H1 (cell line): ENCODE measurements at regions not wholly inside any gene's neighbourhood (a gene's known extent, or its start where the extent isn't known, plus 50 kb on each side); places are given as distances from the start of the nearest gene placed in this dataset.

ENCODE experiments used
- CTCF ChIA-PET: fragments of 300-600 bp; sonication (Branson Sonifier 250); formaldehyde crosslinking; loops from one replicate; lab custom pipeline; 2021; ENCODE audit not compliant: partially characterized antibody; lab: Charles Lee
- POLR2A ChIA-PET: fragments of 300-600 bp; sonication (Branson Sonifier 250); formaldehyde crosslinking; loops from one replicate; lab custom pipeline; 2021; ENCODE audit warnings: inconsistent platforms; ENCODE audit not compliant: partially characterized antibody; lab: Charles Lee
- DNase-seq, 2 experiments: peaks; one replicate each; pipeline versions ENCODE4 v3.0.0 to v3.0.0-alpha.2; 2010 to 2022; ENCODE audit warnings: low spot score in 2 of 2, low read depth in 1 of 2, mixed read lengths in 1 of 2
- FAIRE-seq: peaks from 2 replicates; lab custom pipeline; 2011; peaks lifted over from hg19 to GRCh38; lab: Jason Lieb, UNC
- H2AFZ ChIP-seq: 2 replicates; pipeline ENCODE4 v1.8.1; 2012; ENCODE audit warnings: low read length, inconsistent platforms
- H2AK5ac ChIP-seq: 2 replicates; pipeline ENCODE4 v1.6.1; 2013; ENCODE audit warnings: low read depth, low read length
- H2BK120ac ChIP-seq: replicated peaks from 2 replicates; pipeline ENCODE3; 2013; ENCODE audit warnings: low read depth, low read length, inconsistent platforms
- H2BK12ac ChIP-seq: 2 replicates; pipeline ENCODE4 v1.6.1; 2013; ENCODE audit warnings: low read depth, low read length
- H2BK15ac ChIP-seq: 2 replicates; pipeline ENCODE4 v1.6.1; 2013; ENCODE audit warnings: low read length
- H2BK20ac ChIP-seq: 2 replicates; pipeline ENCODE4 v1.6.1; 2013; ENCODE audit warnings: low read length
- H2BK5ac ChIP-seq: 2 replicates; pipeline ENCODE4 v1.6.1; 2013; ENCODE audit warnings: low read depth, low read length
- H3K14ac ChIP-seq: 2 replicates; pipeline ENCODE4 v1.6.1; 2013; ENCODE audit warnings: inconsistent platforms; ENCODE audit not compliant: insufficient read length
- H3K18ac ChIP-seq: 2 replicates; pipeline ENCODE4 v1.6.1; 2013; ENCODE audit warnings: low read length; ENCODE audit errors: extremely low read depth
- H3K23ac ChIP-seq: 2 replicates; pipeline ENCODE4 v1.6.1; 2013; ENCODE audit warnings: inconsistent platforms; ENCODE audit not compliant: insufficient read length
- H3K23me2 ChIP-seq: 2 replicates; pipeline ENCODE4 v1.6.1; 2013; ENCODE audit warnings: low read depth, low read length
- H3K27ac ChIP-seq: 2 replicates; pipeline ENCODE4 v1.6.1; 2011; ENCODE audit warnings: low read depth, low read length, inconsistent platforms
- H3K27me3 ChIP-seq, 4 experiments: replicated peaks in 1 of 4; 1 replicate in 1 of 4; 2 replicates in 3 of 4; pipeline versions ENCODE4 v1.6.1 to v1.8.1; 2011 to 2013; ENCODE audit warnings: low read length in 3 of 4, mild to moderate bottlenecking in 3 of 4, inconsistent platforms in 2 of 4, mixed read lengths in 2 of 4, moderate library complexity in 1 of 4; ENCODE audit not compliant: control insufficient read depth in 3 of 4, insufficient read depth in 3 of 4; ENCODE audit errors: extremely low read depth in 1 of 4
- H3K36me3 ChIP-seq, 4 experiments: 2 replicates each; pipeline versions ENCODE4 v1.6.1 to v1.8.1; 2011 to 2013; ENCODE audit warnings: mild to moderate bottlenecking in 4 of 4, low read length in 3 of 4, moderate library complexity in 2 of 4, control low read depth in 1 of 4, inconsistent platforms in 1 of 4; ENCODE audit not compliant: insufficient read depth in 4 of 4, control insufficient read depth in 2 of 4
- H3K4ac ChIP-seq: replicated peaks from 2 replicates; pipeline ENCODE3; 2013; ENCODE audit warnings: low read length, low read depth, mixed read lengths, inconsistent platforms; ENCODE audit not compliant: insufficient read length
- H3K4me1 ChIP-seq, 4 experiments: replicated peaks in 1 of 4; 1 replicate in 1 of 4; 2 replicates in 3 of 4; pipeline versions ENCODE4 v1.6.1 to v1.8.1; 2011 to 2013; ENCODE audit warnings: low read length in 3 of 4, inconsistent platforms in 2 of 4, mixed read lengths in 1 of 4; ENCODE audit not compliant: insufficient read depth in 4 of 4, control insufficient read depth in 3 of 4
- H3K4me2 ChIP-seq, 2 experiments: 2 replicates each; pipeline versions ENCODE4 v1.6.1 to v1.8.1; 2011 to 2013; ENCODE audit warnings: low read depth in 2 of 2, low read length in 2 of 2, control low read depth in 1 of 2, inconsistent platforms in 1 of 2, mild to moderate bottlenecking in 1 of 2; ENCODE audit not compliant: insufficient read depth in 1 of 2
- H3K4me3 ChIP-seq, 4 experiments: fragments of 200-600, 300-600 bp in 1 of 4; sonication (generic), shearing (Covaris generic), sonication (Bioruptor Twin) in 1 of 4; 2 replicates each; pipeline versions ENCODE4 v1.5.1 to v1.8.1; 2011 to 2016; ENCODE audit warnings: low read length in 4 of 4, low read depth in 3 of 4, control low read depth in 2 of 4, inconsistent platforms in 2 of 4, mild to moderate bottlenecking in 2 of 4, mixed read lengths in 1 of 4, moderate library complexity in 1 of 4; ENCODE audit not compliant: insufficient read depth in 2 of 4; ENCODE audit errors: extremely low read depth in 1 of 4
- H3K56ac ChIP-seq: replicated peaks from 2 replicates; pipeline ENCODE3; 2013; ENCODE audit warnings: low read depth, mild to moderate bottlenecking, mixed read lengths, low read length, inconsistent platforms; ENCODE audit not compliant: insufficient read length
- H3K79me1 ChIP-seq: 2 replicates; pipeline ENCODE4 v1.6.1; 2013; ENCODE audit warnings: low read depth, low read length, control low read depth
- H3K79me2 ChIP-seq, 2 experiments: 2 replicates each; pipeline versions ENCODE4 v1.6.1 to v1.8.1; 2012 to 2013; ENCODE audit warnings: low read length in 2 of 2, mild to moderate bottlenecking in 2 of 2, inconsistent platforms in 1 of 2; ENCODE audit not compliant: insufficient read depth in 2 of 2, control insufficient read depth in 1 of 2
- H3K9ac ChIP-seq, 4 experiments: replicated peaks in 1 of 4; 1 replicate in 1 of 4; 2 replicates in 3 of 4; pipeline versions ENCODE4 v1.6.1 to v1.8.1; 2011 to 2013; ENCODE audit warnings: low read depth in 3 of 4, low read length in 3 of 4, control low read depth in 2 of 4, mild to moderate bottlenecking in 2 of 4, moderate library complexity in 2 of 4, inconsistent platforms in 1 of 4; ENCODE audit errors: extremely low read depth in 1 of 4
- H3K9me3 ChIP-seq, 2 experiments: 2 replicates each; pipeline versions ENCODE4 v1.6.1 to v1.8.1; 2012 to 2013; ENCODE audit warnings: mild to moderate bottlenecking in 2 of 2, moderate library complexity in 2 of 2, control low read depth in 1 of 2, inconsistent platforms in 1 of 2, low read depth in 1 of 2, low read length in 1 of 2, mixed read lengths in 1 of 2; ENCODE audit not compliant: insufficient read depth in 2 of 2
- H4K20me1 ChIP-seq, 2 experiments: replicated peaks in 1 of 2; 2 replicates each; pipeline versions ENCODE3 to v1.8.1; 2011 to 2013; ENCODE audit warnings: inconsistent platforms in 2 of 2, low read length in 2 of 2, mild to moderate bottlenecking in 1 of 2; ENCODE audit not compliant: insufficient read depth in 2 of 2, control insufficient read depth in 1 of 2
- H4K5ac ChIP-seq: 2 replicates; pipeline ENCODE4 v1.6.1; 2013; ENCODE audit warnings: low read length, low read depth, mixed read lengths, inconsistent platforms; ENCODE audit not compliant: insufficient read length
- H4K8ac ChIP-seq: 2 replicates; pipeline ENCODE4 v1.8.0; 2013; ENCODE audit warnings: mild to moderate bottlenecking, moderate library complexity, low read length, inconsistent platforms; ENCODE audit not compliant: insufficient read depth; ENCODE audit errors: extremely low read depth
- H4K91ac ChIP-seq: replicated peaks from 2 replicates; pipeline ENCODE3; 2013; ENCODE audit warnings: low read length, mixed read lengths, inconsistent platforms; ENCODE audit not compliant: insufficient read length
- ASH2L ChIP-seq: fragments of 200-600, 300-600 bp; sonication (generic); IDR thresholded peaks from one replicate; pipeline ENCODE4 v1.7.1; 2017; ENCODE audit warnings: low read length
- CHD2 ChIP-seq: IDR thresholded peaks from 2 replicates; pipeline ENCODE4 v1.6.1; 2012; ENCODE audit warnings: low read length, improper control_type of control experiment
- EGR1 ChIP-seq: IDR thresholded peaks from 2 replicates; pipeline ENCODE4 v1.6.1; 2011; ENCODE audit warnings: low read depth, low read length, borderline replicate concordance
- EZH2 ChIP-seq: fragments of 200-600 bp; sonication (generic); IDR thresholded peaks from 2 replicates; pipeline ENCODE4 v1.7.1; 2012; ENCODE audit warnings: low read depth, mild to moderate bottlenecking, moderate library complexity, low read length, inconsistent platforms; ENCODE audit not compliant: severe bottlenecking
- GABPA ChIP-seq: IDR thresholded peaks from 2 replicates; pipeline ENCODE4 v1.6.1; 2011; ENCODE audit warnings: mild to moderate bottlenecking, low read length, moderate library complexity, borderline replicate concordance; ENCODE audit not compliant: insufficient read depth
- GTF2F1 ChIP-seq: IDR thresholded peaks from 2 replicates; pipeline ENCODE4 v1.6.1; 2012; ENCODE audit warnings: low read depth, low read length, improper control_type of control experiment, borderline replicate concordance
- JUND ChIP-seq: IDR thresholded peaks from 2 replicates; pipeline ENCODE4 v1.6.1; 2011; ENCODE audit warnings: mild to moderate bottlenecking, improper control_type of control experiment, low read length
- KDM1A ChIP-seq: fragments of 200-600, 300-600 bp; sonication (generic); IDR thresholded peaks from 2 replicates; pipeline ENCODE4 v1.7.1; 2016; ENCODE audit warnings: mild to moderate bottlenecking, low read length, borderline replicate concordance
- MAFK ChIP-seq: IDR thresholded peaks from 2 replicates; pipeline ENCODE4 v1.6.1; 2012; ENCODE audit warnings: low read depth, mild to moderate bottlenecking, improper control_type of control experiment, low read length
- NANOG ChIP-seq: IDR thresholded peaks from 2 replicates; pipeline ENCODE4 v1.6.1; 2011; ENCODE audit warnings: low read length, low read depth, mild to moderate bottlenecking, inconsistent platforms; ENCODE audit not compliant: insufficient read depth, poor library complexity, severe bottlenecking
- SIN3A ChIP-seq, 2 experiments: IDR thresholded peaks in 1 of 2; conservative IDR thresholded peaks in 1 of 2; 2 replicates each; pipeline ENCODE4 v1.6.1; 2011 to 2012; ENCODE audit warnings: low read length in 2 of 2, improper control_type of control experiment in 1 of 2, low read depth in 1 of 2, mild to moderate bottlenecking in 1 of 2
- SIRT6 ChIP-seq: IDR thresholded peaks from one replicate; pipeline ENCODE4 v1.7.1; 2012; ENCODE audit warnings: low read length, inconsistent platforms
- TBP ChIP-seq: IDR thresholded peaks from 2 replicates; pipeline ENCODE4 v1.6.1; 2011; ENCODE audit warnings: low read depth, low read length, improper control_type of control experiment
- TEAD4 ChIP-seq: IDR thresholded peaks from 2 replicates; pipeline ENCODE4 v1.6.1; 2012; ENCODE audit warnings: low read depth, low read length, inconsistent platforms, mixed read lengths
- ZNF274 ChIP-seq: IDR thresholded peaks from 2 replicates; pipeline ENCODE4 v1.7.0; 2012; ENCODE audit warnings: low read length, borderline replicate concordance; ENCODE audit errors: extremely low read depth
- TF ChIP-seq, protein P1 (sequence below): IDR thresholded peaks from 2 replicates; pipeline ENCODE4 v1.6.1; 2011; ENCODE audit warnings: low read length, improper control_type of control experiment

DNA sequence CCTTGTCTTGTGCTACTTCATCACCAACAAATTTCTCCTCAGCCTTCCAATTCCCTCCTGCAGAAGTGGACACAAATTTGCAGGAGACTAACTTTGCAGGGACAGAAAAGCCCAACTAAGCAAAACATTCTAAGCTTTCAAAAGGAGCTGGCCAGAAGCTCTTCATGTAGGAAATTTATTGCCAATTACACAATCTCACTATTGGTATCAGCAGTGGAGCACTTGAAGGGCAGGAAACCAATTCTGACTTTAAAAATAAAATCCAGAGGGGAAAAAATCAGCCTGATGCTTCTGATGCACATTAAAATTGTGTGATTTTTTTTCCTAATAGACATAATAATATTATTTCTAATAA lies 193.3 kb downstream of the LY86 start:
- Histone ChIP-seq H3K36me3 (no peaks in the 10 kb centered on the region), H3K56ac (no peak overlapping the region), H3K27me3 (no peaks in the 10 kb centered on the region), H3K4me2 (no peak overlapping the region), H3K27ac (no peak overlapping the region), H3K4ac (no peak overlapping the region), H2AFZ (no peak overlapping the region), H3K79me2 (no peaks in the 10 kb centered on the region), H2BK12ac (no peak overlapping the region), H3K18ac (no peak overlapping the region), H3K4me3 (no peak overlapping the region), H2BK20ac (no peak overlapping the region), H3K9ac (no peak overlapping the region), H2BK120ac (no peak overlapping the region), H3K9me3 (no peaks in the 10 kb centered on the region; a peak in 1 of 4 replicates), H4K8ac (no peak overlapping the region), H3K23me2 (no peaks in the 10 kb centered on the region), H3K14ac (no peak overlapping the region), H4K5ac (no peak overlapping the region), H2BK15ac (no peak overlapping the region), H2BK5ac (no peak overlapping the region), H3K4me1 (no peaks in the 10 kb centered on the region; a peak in 1 of 7 replicates), H3K79me1 (no peaks in the 10 kb centered on the region), H4K91ac (no peak overlapping the region), H4K20me1 (no peaks in the 10 kb centered on the region), H2AK5ac (no peak overlapping the region), H3K23ac (no peak overlapping the region)
- no peak for DNase-seq
- FAIRE-seq = no peak
- ChIA-PET POLR2A (interaction anchor here (0.7 kb wide), 1 partner anchor 13 kb away, joined by 3 read pairs; no protein-coding TSS in a partner anchor), CTCF (no interaction called here)
- TF ChIP-seq, protein P1, sequence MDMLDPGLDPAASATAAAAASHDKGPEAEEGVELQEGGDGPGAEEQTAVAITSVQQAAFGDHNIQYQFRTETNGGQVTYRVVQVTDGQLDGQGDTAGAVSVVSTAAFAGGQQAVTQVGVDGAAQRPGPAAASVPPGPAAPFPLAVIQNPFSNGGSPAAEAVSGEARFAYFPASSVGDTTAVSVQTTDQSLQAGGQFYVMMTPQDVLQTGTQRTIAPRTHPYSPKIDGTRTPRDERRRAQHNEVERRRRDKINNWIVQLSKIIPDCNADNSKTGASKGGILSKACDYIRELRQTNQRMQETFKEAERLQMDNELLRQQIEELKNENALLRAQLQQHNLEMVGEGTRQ = no peak
- TF ChIP-seq ASH2L (no peak), TBP (no peak), GABPA (no peak), JUND (no peak), SIN3A (conservative IDR thresholded peaks at IDR 0.05 in 1 of 2, IDR thresholded peaks at IDR 0.05 in 1 of 2; ENCODE audit: low read depth in 1 of 2, low read length in 2 of 2) (no peak), EGR1 (no peak), ZNF274 (no peak), NANOG (no peak), MAFK (no peak), TEAD4 (no peak), GTF2F1 (no peak), EZH2 (no peak), SIRT6 (no peak), KDM1A (no peak), CHD2 (no peak)
